GM10266 (cell line): ENCODE measurements at regions not wholly inside any gene's neighbourhood (a gene's known extent, or its start where the extent isn't known, plus 50 kb on each side); places are given as distances from the start of the nearest gene placed in this dataset.

ENCODE experiments used
- DNase-seq: peaks from one replicate; pipeline ENCODE4 v3.0.0; 2012; ENCODE audit errors: extremely low spot score
- TF ChIP-seq, protein P1 (sequence below): IDR thresholded peaks from 2 replicates; pipeline ENCODE4 v1.5.1; 2012; ENCODE audit warnings: mild to moderate bottlenecking, low read depth; ENCODE audit not compliant: control insufficient read depth, insufficient read depth; ENCODE audit errors: missing control alignments

- DNase-seq, result no peak
Measured at GRCh38 chr2:217189747-217190146, 329.9 kb upstream of the TNP1 start.

DNA sequence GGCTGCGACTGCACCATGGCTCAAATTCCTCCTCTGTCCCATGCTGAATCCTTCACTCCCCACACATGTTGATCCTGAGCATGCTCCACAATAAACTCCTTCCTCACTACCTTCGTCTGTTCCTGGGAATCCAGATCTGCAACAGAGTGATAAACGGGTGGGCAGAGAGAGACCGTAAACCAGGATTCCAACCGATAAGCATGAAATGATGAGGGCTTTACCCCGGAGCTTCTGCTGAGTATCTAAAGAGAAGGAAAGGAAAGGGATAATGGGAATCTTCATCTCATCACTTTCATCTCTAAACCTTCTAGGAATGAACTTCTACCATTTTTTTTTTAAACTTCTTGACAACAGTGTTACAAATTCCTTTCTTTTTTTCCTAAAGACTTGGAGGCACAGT is 329.3 kb upstream of the TNP1 start:
- DNase-seq, result no peak
- TF ChIP-seq, protein P1, sequence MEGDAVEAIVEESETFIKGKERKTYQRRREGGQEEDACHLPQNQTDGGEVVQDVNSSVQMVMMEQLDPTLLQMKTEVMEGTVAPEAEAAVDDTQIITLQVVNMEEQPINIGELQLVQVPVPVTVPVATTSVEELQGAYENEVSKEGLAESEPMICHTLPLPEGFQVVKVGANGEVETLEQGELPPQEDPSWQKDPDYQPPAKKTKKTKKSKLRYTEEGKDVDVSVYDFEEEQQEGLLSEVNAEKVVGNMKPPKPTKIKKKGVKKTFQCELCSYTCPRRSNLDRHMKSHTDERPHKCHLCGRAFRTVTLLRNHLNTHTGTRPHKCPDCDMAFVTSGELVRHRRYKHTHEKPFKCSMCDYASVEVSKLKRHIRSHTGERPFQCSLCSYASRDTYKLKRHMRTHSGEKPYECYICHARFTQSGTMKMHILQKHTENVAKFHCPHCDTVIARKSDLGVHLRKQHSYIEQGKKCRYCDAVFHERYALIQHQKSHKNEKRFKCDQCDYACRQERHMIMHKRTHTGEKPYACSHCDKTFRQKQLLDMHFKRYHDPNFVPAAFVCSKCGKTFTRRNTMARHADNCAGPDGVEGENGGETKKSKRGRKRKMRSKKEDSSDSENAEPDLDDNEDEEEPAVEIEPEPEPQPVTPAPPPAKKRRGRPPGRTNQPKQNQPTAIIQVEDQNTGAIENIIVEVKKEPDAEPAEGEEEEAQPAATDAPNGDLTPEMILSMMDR, result no peak

More at GRCh38 chr2:217189747-217190146, 329.9 kb upstream of the TNP1 start:
- TF ChIP-seq, protein P1, result no peak

DNA sequence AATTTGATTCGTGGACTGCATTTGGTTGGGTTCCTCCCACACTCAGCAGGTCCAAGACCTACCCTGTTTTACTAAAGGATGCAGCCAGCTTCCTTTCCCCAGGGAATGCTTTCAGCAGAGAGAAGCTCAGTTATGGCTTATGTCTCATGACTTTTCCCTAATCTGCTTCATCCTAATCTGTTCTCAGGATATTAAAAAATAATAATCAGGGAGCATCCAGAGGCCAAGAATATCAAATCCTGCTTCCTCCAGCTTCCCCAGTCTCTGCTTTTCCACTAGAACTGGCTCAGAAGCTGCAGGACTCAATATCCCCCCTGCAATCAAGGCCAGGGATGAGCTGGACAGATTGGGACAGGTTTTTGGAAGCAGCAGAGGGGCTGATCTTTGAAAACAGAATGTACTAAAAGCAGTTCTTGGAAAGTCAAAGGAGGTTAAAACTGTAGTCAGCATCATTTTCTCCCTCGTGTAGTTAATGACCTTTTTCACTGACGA is 326.9 kb upstream of the TNP1 start:
- TF ChIP-seq, protein P1, result no peak

DNA sequence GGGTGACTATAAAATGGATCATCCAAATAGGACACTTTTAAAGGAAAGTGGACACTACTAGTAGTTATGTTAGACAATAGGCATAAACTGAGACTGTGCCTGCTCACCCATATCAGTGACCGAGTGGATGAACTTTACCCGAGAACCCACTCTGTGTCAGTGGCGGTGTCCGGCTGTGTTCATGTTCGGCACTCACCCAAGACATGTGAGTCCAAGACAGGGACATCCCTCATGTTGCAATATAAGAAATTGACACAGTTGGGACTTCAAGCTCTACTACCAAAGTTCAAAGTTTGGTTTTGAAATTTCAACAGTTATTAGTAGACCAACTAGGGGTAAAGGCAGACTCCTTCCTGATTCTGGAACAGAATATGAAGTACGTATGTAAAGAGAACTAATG is 326.3 kb upstream of the TNP1 start:
- TF ChIP-seq, protein P1, result no peak
- DNase-seq, result no peak

More for the DNA sequence above, 326.9 kb upstream of the TNP1 start:
- no peak for DNase-seq

- TF ChIP-seq, protein P1, result no peak
- no peak for DNase-seq
Measured at GRCh38 chr2:217185265-217185995, 325.6 kb upstream of the TNP1 start.

DNA sequence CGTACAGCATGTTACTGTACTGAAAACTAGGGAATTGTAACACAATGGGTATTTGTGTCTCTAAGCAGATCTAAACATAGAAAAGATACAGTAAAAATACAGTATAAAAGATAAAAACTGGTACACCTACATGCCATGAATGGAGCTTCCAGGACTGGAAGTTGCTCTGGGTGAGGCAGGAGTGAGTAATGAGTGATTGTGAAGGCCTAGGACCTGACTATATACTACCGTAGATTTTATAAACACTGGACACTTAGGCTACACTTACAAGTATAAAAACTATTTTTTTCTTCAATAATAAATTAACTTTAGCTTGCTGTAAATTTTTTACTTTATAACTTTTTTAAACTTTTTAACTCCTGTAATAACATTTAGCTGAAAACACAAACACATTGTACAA is 324.4 kb upstream of the TNP1 start:
- DNase-seq, result no peak
- TF ChIP-seq, protein P1, result no peak

- TF ChIP-seq, protein P1, result no peak
- no peak for DNase-seq
Measured at GRCh38 chr2:217183471-217183870, 323.6 kb upstream of the TNP1 start.
